Ectodermal cell (in vitro differentiated cells): ENCODE measurements at regions not wholly inside any gene's neighbourhood (a gene's known extent, or its start where the extent isn't known, plus 50 kb on each side); places are given as distances from the start of the nearest gene placed in this dataset.

Source experiments
- H3K27ac ChIP-seq: 2 replicates; pipeline ENCODE4 v1.7.0; 2013; ENCODE audit warnings: mild to moderate bottlenecking, low read depth, low read length; ENCODE audit not compliant: insufficient read depth, poor library complexity, severe bottlenecking
- H3K27me3 ChIP-seq: 2 replicates; pipeline ENCODE4 v1.7.0; 2013; ENCODE audit warnings: mild to moderate bottlenecking, low read length; ENCODE audit not compliant: insufficient read depth, control insufficient read depth, poor library complexity, severe bottlenecking
- H3K36me3 ChIP-seq: one replicate; pipeline ENCODE4 v1.7.0; 2013; ENCODE audit warnings: low read length; ENCODE audit not compliant: control insufficient read depth, insufficient read depth
- H3K4me1 ChIP-seq: one replicate; pipeline ENCODE4 v1.7.0; 2013; ENCODE audit warnings: low read length; ENCODE audit not compliant: control insufficient read depth, insufficient read depth
- H3K4me3 ChIP-seq: 2 replicates; pipeline ENCODE4 v1.7.0; 2013; ENCODE audit warnings: low read depth, low read length, control low read depth; ENCODE audit not compliant: insufficient read depth
- H3K9me3 ChIP-seq: 2 replicates; pipeline ENCODE4 v1.7.0; 2013; ENCODE audit warnings: mild to moderate bottlenecking, low read length, moderate library complexity; ENCODE audit not compliant: control insufficient read depth
- WGBS, 2 experiments: methylation state at CpG; one replicate each; pipeline ENCODE4 v1.1.7; 2013; ENCODE audit warnings: missing lambda C conversion rate in 2 of 2; 5-methylcytosine and 5-hydroxymethylcytosine counted together

DNA sequence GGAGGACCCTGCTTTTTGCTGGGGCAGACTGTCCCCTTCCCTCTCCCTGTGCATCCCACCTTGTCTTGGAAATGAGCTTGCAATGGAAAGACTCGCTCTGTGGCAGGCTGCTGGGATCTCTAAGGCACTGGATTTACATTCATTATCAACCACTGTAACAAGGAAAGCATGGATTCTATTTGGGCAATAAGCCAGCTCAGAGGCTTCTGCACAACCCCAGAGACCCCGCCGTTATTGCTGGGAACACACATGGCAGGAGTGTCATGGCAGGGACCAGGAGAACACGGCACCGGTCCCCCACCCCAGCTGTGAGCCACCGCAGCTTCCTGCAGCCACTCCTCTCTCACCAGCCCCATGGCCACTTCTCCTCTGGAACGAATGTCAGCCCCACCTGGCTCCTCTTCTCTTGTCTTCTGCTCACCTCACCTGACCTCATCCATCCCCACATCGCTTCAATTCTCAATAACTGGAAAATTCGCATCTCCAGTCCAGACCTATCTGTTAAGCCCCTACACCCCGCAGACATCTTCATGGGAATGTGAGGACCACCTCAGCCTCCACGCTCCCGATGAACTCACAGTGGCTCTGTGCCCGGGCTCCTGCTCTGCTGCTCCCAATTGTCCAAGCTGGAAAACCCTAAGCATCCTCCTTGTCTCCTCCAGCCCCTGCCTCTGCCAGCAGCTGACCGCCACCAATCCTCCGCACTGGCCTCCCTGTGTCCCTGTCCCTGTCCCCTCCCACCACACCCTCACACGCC lies 181.5 kb downstream of the USP12 start:
- 87 to 88% methylated on average over 16 of the region's 16 CpGs for WGBS, 2 experiments
- no peaks in the 10 kb centered on the region for H3K9me3 ChIP-seq
- no peak overlapping the region for H3K4me3 ChIP-seq
- H3K27ac ChIP-seq = no peak overlapping the region
- H3K4me1 ChIP-seq = no peaks in the 10 kb centered on the region
- H3K36me3 ChIP-seq = no peaks in the 10 kb centered on the region
- no peaks in the 10 kb centered on the region for H3K27me3 ChIP-seq

DNA sequence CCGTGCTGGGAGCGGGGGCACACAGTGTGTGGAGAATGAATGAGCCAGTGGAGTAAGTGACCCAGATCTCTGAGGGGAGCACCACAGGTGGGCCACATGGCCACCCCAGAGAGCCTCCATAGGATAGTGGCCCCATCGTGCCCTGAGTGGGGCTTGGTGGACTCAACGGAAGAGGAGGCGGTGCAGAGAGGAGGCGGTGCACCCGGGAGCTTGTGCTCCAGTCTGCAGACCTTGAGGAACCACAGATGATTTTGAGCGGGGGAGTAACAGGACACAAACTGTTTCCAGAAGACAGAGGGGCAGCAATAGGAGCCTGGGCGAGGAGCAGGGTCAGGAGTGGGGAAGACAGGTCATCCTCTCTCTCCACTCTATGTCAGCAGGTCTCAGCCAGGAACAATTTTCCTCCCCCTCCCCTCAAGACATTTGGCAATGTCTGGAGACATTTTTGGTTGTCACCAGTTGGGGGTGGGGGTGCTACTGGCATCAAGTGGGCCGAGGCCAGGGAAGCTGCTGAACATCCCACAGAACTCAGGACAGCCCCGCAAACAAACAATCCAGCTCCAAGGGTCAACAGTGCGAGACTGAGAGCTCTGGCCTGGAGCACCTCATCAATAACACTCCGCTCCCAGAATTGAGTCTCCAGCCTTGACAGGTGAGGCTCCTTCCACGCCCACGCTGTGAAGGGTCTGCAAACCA lies 182.2 kb downstream of the USP12 start:
- WGBS, 2 experiments = 82 to 83% methylated on average over 15 of the region's 15 CpGs
- no peaks in the 10 kb centered on the region for H3K4me1 ChIP-seq
- H3K27me3 ChIP-seq = no peaks in the 10 kb centered on the region
- no peaks in the 10 kb centered on the region for H3K9me3 ChIP-seq
- no peak overlapping the region for H3K27ac ChIP-seq
- H3K4me3 ChIP-seq = no peak overlapping the region
- no peaks in the 10 kb centered on the region for H3K36me3 ChIP-seq

DNA sequence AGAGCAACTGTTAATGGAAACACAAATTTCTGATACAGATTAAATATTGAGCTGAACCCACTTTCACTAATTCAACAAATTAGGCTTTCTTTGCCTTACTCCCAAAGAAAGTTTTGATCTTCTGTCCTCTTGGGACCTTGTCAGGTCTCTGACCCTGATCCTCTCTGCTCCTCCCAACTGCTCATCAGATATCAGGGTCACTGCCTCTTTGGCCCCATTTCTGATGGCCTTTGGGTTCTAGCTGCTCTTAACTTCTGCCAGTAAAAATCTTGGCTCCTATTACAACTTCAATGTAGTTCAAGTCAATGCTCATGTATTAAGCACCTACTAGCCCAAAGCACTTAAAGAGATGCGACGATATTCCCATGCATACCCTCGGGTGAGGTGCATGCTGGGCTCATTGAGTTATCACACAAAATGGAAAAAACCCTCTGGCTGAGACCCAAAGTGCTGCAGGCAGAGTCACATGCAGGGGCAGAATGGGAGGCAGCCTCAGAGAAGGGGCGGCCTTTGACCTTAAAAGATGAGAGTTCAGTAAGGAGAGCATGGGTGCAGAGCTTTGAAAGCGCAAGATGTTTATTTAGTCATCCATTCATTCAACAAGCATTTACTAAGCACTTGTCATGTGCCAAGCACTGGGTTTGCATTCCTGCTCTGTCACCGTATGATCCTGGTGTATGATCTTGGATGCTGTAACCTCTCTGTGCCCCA lies 183.4 kb downstream of the USP12 start:
- Histone ChIP-seq H3K27me3 (no peaks in the 10 kb centered on the region), H3K4me1 (no peaks in the 10 kb centered on the region), H3K9me3 (no peaks in the 10 kb centered on the region), H3K36me3 (no peaks in the 10 kb centered on the region), H3K27ac (no peak overlapping the region), H3K4me3 (no peak overlapping the region)
- 91 to 92% methylated on average over 6 of the region's 6 CpGs for WGBS, 2 experiments

DNA sequence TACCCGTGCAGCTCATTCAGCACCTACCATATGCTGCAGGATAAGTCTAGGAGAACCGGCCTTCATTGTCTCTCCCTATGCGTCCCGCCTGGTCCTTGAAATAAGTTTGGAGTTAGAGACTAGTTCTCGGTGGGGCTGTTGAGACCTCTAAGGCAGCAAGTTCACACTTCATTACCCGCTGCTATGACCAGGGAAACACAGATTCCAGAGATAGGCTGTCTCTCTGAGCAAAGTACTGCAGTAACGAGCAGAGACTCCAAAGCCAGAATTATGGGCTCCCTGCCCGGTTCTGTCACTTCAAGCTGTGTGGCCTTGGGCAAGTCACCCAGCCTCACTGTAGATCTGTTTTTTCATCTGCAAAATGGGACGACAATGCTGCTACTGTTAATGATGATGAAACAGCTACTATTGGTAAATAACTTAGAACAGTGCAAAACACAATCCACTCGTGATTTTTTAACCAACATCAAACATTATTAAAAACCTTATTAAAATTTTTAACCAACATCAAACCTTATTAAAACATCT lies 184.1 kb downstream of the USP12 start:
- Histone ChIP-seq H3K27me3 (no peaks in the 10 kb centered on the region), H3K36me3 (no peaks in the 10 kb centered on the region), H3K27ac (no peak overlapping the region), H3K4me3 (no peak overlapping the region), H3K9me3 (no peaks in the 10 kb centered on the region), H3K4me1 (no peaks in the 10 kb centered on the region)
- 90 to 93% methylated on average over 10 of the region's 10 CpGs for WGBS, 2 experiments

DNA sequence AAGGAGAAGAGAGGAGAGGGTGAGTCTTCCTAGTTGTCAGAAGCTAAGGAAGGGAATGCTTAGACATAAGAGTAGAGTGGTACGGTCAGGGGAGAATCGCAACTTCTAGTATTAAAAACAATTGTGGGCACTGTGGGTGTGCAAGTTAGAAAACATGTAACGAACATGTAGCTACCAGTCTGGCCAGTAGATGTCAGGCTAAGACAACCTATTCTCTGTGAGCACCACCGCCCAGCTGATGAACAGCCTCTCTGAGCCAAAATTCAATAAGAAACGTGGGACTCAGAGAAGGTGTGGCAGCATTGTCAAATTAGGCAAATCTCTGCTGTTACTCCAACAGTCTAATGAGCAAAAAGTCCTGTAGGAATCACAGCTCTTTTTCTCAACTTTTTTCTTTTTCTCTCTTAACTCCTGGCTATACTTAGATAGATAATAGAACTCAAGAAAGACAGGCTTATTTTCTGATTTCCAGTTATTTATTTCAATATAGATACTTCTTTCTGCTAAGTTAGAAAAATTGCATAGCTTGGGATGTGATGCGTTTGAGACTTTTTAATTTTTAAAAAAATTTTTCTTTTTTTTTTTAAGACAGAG lies 186.2 kb downstream of the USP12 start:
- H3K4me3 ChIP-seq = no peak overlapping the region
- H3K27me3 ChIP-seq = no peaks in the 10 kb centered on the region
- H3K27ac ChIP-seq = no peak overlapping the region
- WGBS, 2 experiments = 17 to 28% methylated on average over 5 to 6 of the region's 6 CpGs
- H3K9me3 ChIP-seq = no peaks in the 10 kb centered on the region
- H3K36me3 ChIP-seq = no peaks in the 10 kb centered on the region
- H3K4me1 ChIP-seq = no peaks in the 10 kb centered on the region

DNA sequence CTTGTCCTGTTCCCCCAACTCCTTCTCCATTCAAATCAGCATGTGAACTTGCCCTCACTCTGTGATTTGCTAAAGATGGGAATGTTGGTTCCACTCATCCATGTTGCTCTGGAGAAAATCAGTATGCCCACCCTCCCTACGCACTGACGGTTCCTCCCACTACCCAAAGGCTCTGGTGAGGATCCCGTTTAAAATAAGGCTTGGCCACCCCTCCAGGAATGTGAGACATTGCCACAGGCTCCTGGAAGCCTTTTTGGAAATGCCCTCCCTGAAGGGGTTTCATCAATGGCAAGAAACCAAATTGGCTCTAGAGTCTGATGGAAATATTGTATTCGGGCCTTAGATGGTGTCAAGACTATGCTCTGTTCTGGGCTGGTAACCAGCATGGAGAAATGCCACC lies 187.3 kb downstream of the USP12 start:
- H3K9me3 ChIP-seq = no peaks in the 10 kb centered on the region
- no peaks in the 10 kb centered on the region for H3K4me1 ChIP-seq
- H3K36me3 ChIP-seq = no peaks in the 10 kb centered on the region
- 93 to 96% methylated on average over 4 of the region's 4 CpGs for WGBS, 2 experiments
- H3K4me3 ChIP-seq = no peak overlapping the region
- H3K27ac ChIP-seq = no peak overlapping the region
- H3K27me3 ChIP-seq = no peaks in the 10 kb centered on the region

DNA sequence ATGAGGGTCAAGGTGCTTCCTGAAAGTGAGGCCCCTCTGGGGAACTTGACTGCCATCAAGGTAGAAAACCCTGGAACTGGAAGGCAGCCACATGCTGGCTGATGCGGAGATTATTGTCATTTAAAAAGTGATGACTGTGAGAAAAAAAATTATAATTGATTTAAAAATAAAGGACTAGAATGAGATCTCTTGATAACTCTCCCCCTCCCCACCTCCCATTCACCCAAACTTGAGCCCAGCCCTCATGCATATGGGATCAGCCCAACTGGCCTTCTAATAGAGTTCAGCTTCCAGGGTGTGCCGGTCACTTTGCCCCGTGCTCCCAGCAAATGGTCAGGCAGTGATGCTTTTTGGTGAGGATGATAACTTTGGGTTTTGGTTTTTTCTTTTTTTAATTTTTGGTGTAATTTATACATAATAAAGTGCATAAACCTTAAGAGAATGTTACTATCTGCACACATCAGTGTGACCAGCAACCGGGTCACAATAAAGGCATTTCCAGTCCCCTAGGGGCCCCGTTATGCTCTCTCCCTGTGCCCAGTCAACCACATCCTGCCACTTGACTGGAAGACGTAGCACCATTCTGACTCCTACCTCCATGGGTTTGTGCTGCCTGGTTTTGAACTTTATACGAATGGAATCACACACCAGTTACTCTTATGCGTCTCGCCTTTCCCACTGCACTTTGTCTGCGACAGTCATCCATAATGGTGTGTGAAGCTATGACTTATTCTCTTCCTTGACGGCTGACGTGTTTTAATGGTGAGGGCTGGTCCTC lies 187.9 kb downstream of the USP12 start:
- Histone ChIP-seq H3K27ac (no peak overlapping the region), H3K4me1 (no peaks in the 10 kb centered on the region), H3K27me3 (no peaks in the 10 kb centered on the region), H3K4me3 (no peak overlapping the region), H3K36me3 (no peaks in the 10 kb centered on the region), H3K9me3 (no peaks in the 10 kb centered on the region)
- 92 to 93% methylated on average over 12 of the region's 12 CpGs for WGBS, 2 experiments

DNA sequence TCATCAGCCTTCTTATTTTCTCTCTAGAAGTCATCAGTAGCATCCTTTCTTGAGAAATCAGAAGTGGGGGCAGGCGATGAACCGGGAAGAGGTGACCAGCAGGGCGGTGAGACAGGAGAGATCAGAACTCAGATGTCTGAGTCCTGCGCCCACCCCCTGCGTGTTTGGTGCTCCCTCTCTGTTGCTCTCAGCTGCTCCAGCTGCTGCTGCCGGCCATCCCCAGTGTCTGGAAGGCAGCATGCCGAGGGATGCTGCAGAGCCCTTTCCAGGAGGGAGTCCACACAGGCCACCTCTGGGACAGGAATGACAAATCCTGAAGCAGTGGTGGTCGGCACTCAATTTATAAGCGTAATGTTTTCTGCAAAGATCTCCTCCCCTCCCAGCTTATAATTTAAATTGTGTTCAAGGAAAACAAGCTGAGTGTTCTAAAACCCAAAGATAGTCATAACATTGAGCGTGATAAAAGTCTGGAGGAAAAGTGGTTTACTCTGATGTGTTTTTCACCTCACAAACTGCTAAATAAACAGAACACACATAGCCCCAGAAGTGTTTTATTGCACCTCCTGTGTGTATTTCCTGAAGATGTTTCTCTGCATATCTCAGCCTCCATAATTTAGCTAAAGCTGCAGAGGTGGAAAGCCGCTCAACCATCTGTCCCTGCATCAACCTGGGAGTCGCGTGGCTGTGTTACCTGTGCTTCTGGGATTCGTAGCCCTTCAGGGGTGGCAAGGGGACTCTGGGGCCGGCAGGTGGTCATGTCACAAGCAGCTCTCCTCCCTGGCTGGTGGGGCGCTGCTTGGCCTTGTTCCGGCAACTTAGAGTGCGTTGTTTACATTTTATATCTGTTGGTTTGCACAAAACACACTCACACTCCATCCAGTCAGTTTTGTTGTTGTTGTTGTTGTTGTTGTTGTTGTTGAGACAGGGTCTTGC lies 191.2 kb downstream of the USP12 start:
- H3K4me1 ChIP-seq = peaks cover 2% of the 10 kb centered on the region
- no peaks in the 10 kb centered on the region for H3K9me3 ChIP-seq
- no peak overlapping the region for H3K4me3 ChIP-seq
- H3K36me3 ChIP-seq = no peaks in the 10 kb centered on the region
- 91 to 92% methylated on average over 16 to 18 of the region's 18 CpGs for WGBS, 2 experiments
- H3K27me3 ChIP-seq = no peaks in the 10 kb centered on the region
- no peak overlapping the region for H3K27ac ChIP-seq

DNA sequence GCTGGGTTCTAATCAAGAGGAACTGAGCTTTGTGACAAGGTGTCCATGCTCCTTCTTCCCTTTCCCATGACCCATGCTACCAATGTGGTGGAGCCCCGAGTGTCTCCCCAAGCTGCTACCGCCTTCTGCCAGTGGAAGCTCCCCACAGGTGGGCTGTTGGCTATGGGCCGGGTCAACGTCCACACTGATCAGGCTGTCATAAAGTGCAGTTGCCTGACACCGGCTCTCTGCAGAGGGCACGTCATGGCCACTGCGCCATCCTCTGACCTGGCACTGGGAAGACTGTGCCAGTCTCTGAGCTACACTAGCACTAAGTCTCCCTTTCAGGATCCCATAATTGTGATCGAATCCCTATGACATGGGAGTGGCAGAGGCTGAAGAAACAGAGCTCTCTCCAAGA lies 192.3 kb downstream of the USP12 start:
- WGBS, 2 experiments = 93% methylated on average over 8 of the region's 8 CpGs
- H3K9me3 ChIP-seq = no peaks in the 10 kb centered on the region
- peaks cover 2% of the 10 kb centered on the region for H3K4me1 ChIP-seq
- H3K27ac ChIP-seq = no peak overlapping the region
- no peak overlapping the region for H3K4me3 ChIP-seq
- no peaks in the 10 kb centered on the region for H3K27me3 ChIP-seq
- no peaks in the 10 kb centered on the region for H3K36me3 ChIP-seq
